Psoas muscle (tissue), 7 donors: ENCODE measurements at regions not wholly inside any gene's neighbourhood (a gene's known extent, or its start where the extent isn't known, plus 50 kb on each side); places are given as distances from the start of the nearest gene placed in this dataset.

ENCODE experiments used
- ATAC-seq, 4 donors: fragments of 200-7000 bp; cut with Tn5 transposase; one replicate each; pipeline ENCODE4 v1.9.1; 2020; ENCODE audit warnings: moderate library complexity in 3 of 4, mild to moderate bottlenecking in 2 of 4
- DNase-seq, 2 donors: peaks; one replicate each; pipeline ENCODE4 v3.0.0-alpha.2; 2020
- H3K27ac ChIP-seq: fragments of 200-600 bp; one replicate; pipeline ENCODE4 v1.8.0; 2022
- H3K27me3 ChIP-seq, 3 donors: fragments of 200-600 bp in 1 of 3; one replicate each; pipeline versions ENCODE4 v1.6.1 to v1.8.0; 2013 to 2022; ENCODE audit warnings: low read length in 2 of 3, mild to moderate bottlenecking in 2 of 3, moderate library complexity in 1 of 3; ENCODE audit not compliant: insufficient read depth in 3 of 3
- H3K36me3 ChIP-seq, 2 donors: fragments of 200-600 bp in 1 of 2; one replicate each; pipeline versions ENCODE4 v1.6.1 to v1.8.0; 2013 to 2022; ENCODE audit warnings: low read depth in 1 of 2, mild to moderate bottlenecking in 1 of 2, moderate library complexity in 1 of 2; ENCODE audit not compliant: insufficient read depth in 1 of 2
- H3K4me1 ChIP-seq: fragments of 200-600 bp; one replicate; pipeline ENCODE4 v1.8.0; 2022
- H3K4me3 ChIP-seq: fragments of 200-600 bp; one replicate; pipeline ENCODE4 v1.8.0; 2022; ENCODE audit warnings: mild to moderate bottlenecking
- H3K9me3 ChIP-seq: fragments of 200-600 bp; one replicate; pipeline ENCODE4 v1.8.0; 2022
- CTCF ChIP-seq: fragments of 200-600 bp; IDR thresholded peaks from one replicate; pipeline ENCODE4 v1.8.0; 2022; ENCODE audit warnings: antibody characterized with exemption
- WGBS, 3 donors: extraction: QIAGEN DNeasy Blood & Tissue Kit; methylation state at CpG; one replicate each; pipeline versions ENCODE4 v1.1.6 to v1.1.7; 2013; 5-methylcytosine and 5-hydroxymethylcytosine counted together
- intact Hi-C, 2 donors: fragments of 100-400 bp; cut with DNase I; formaldehyde crosslinking; loops; one replicate each; pipeline versions ENCODE4 v1.11.0 to v1.14.2; 2022
- donor health status: healthy with polysubstance abuse.
- donor health status: DM: no; HTN: no; CAD: no; lungs with moderate emphysema.
- donor health status: Bipolar disorder and iron deficiency.
- donor health status: healthy.
- donor health status: DM: yes; HTN: yes; CAD: no.
- donor health status: DM: no; HTN: no; CAD: no.
- donor health status: DM: yes; HTN: yes; CAD: no.

DNA sequence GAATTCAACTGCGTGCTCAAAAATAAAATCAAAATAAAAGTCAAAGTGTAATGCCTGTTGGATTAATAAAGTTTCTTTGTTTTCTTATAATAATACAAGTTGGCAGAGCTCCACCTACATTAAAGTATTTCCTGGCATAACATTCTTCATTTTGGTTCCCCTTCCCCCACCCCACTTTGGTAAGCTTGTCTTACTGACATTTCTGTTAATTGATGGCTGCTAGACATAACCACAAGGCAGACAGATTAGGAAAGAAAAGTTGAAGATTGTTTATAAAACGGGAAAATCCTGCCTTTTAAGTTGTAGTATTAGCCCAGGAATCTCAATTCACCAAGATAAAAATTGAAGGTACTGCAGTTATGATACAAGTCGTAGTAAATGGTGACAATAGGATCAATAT is 246.5 kb upstream of the RPS6KA3 start:
- no peak for TF ChIP-seq CTCF
- Histone ChIP-seq H3K36me3 (no peaks in the 10 kb centered on the region), H3K9me3 (no peaks in the 10 kb centered on the region), H3K4me3 (no peak overlapping the region), H3K27me3 (no peaks in the 10 kb centered on the region), H3K27ac (no peak overlapping the region), H3K4me1 (peaks cover 2% of the 10 kb centered on the region)
- WGBS, 3 donors, result 60 to 78% (median 74%) methylated on average over 3 of the region's 3 CpGs
- intact Hi-C loops, result no loop called here
- DNase-seq, result no peak
- no peak for ATAC-seq

DNA sequence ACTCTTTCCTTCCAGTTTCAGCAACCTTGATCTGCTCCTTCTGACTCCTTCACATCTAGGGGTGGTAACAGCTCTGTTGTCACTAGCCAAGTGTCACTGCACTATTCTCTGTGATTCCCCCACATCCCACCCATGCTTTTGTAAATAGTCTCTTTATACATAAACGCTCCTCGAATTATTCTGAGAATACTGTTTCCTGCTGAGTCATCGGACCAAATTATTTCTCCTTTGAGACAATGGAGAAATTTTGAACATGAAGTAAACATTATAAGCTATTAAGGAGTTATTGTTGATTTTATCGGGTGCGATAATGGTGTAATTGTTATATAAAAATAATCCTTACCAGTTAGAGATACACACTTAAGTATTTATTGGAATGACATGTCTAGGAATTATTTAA is 245.1 kb upstream of the RPS6KA3 start:
- no peak for ATAC-seq
- WGBS, 3 donors, result 71 to 81% (median 76%) methylated on average over 5 of the region's 5 CpGs
- DNase-seq, result no peak
- Histone ChIP-seq H3K27ac (no peak overlapping the region), H3K4me3 (no peak overlapping the region), H3K4me1 (peaks cover 2% of the 10 kb centered on the region), H3K9me3 (no peaks in the 10 kb centered on the region), H3K36me3 (no peaks in the 10 kb centered on the region), H3K27me3 (no peaks in the 10 kb centered on the region)
- intact Hi-C loops, result no loop called here
- no peak for TF ChIP-seq CTCF

DNA sequence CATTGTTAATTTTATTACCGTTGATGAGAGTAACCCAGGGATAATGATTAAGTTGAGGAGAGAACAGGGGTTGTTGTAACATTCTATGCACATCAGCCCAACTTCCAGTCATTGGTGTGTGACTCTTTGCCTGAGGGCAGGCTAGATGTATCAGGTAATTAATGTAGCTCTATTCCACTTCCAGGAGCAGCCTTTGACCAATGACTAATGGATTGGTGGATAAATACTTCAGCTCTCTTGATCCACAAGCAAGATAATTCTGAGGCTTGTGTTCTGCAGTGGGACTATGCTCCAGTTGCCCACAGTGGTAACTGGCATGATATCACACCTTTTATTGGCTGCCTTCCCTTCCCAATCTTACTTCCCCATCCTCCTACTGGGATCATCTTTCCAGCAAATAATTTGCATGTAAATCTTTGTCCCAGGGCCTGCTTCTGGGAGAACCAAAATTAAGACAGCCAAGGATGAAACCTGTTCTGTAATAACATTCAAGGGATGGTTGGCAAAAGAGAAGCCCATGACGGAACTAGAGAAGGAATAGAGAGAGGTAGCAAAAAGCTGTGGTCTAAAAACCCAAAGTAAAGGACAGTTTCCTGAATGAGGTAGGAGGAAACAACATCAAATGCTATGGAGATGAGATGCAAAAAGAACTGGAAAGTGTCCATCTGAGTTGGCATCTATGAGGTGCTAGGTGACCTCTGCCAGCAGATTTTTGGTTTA is 241.4 kb upstream of the RPS6KA3 start:
- Histone ChIP-seq H3K27me3 (no peaks in the 10 kb centered on the region), H3K9me3 (no peaks in the 10 kb centered on the region), H3K36me3 (no peaks in the 10 kb centered on the region), H3K4me3 (no peak overlapping the region), H3K27ac (no peak overlapping the region), H3K4me1 (no peaks in the 10 kb centered on the region)
- intact Hi-C loops, result no loop called here
- no peak for TF ChIP-seq CTCF
- 73 to 85% (median 82%) methylated on average over 2 of the region's 2 CpGs for WGBS, 3 donors
- ATAC-seq, result no peak
- no peak for DNase-seq

- intact Hi-C loops, result no loop called here
- Histone ChIP-seq H3K4me1 (no peaks in the 10 kb centered on the region), H3K27me3 (no peaks in the 10 kb centered on the region), H3K36me3 (no peaks in the 10 kb centered on the region), H3K9me3 (no peaks in the 10 kb centered on the region), H3K27ac (no peak overlapping the region), H3K4me3 (no peak overlapping the region)
- no peak for ATAC-seq
- no peak for TF ChIP-seq CTCF
- no peak for DNase-seq
Measured at GRCh38 chrX:20506739-20507138, 240.0 kb upstream of the RPS6KA3 start.

DNA sequence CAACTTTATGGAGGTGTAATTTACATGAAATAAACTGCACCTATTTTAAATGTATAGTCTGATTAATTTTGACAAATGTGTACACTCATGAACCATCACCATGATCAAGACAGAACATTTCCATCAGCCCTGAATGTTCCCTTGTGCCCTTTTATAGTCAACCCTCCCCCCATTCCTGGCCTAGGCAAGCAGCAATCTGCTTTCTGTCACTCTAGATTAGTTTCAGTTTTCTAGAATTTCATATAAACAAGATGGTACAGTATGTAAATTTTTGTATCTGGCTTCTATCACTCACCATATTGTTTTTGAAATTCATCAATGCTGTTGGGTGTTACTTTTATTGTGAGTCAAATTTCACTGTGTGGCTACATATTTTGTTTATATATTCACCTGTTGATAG is 234.2 kb upstream of the RPS6KA3 start:
- DNase-seq (no peak), ATAC-seq (no peak)
- no peak for TF ChIP-seq CTCF
- Histone ChIP-seq H3K27me3 (peaks cover 0 to 2% (median 0%) of the 10 kb centered on the region in 3 donors), H3K4me1 (no peaks in the 10 kb centered on the region), H3K4me3 (no peak overlapping the region), H3K36me3 (no peaks in the 10 kb centered on the region), H3K27ac (no peak overlapping the region), H3K9me3 (no peaks in the 10 kb centered on the region)
- intact Hi-C loops, result no loop called here
